Myocyte (in vitro differentiated cells): ENCODE measurements at regions not wholly inside any gene's neighbourhood (a gene's known extent, or its start where the extent isn't known, plus 50 kb on each side); places are given as distances from the start of the nearest gene placed in this dataset.

Source experiments
- DNase-seq: peaks from one replicate; pipeline ENCODE4 v3.0.0-alpha.2; 2012; ENCODE audit warnings: low read depth

GRCh38 chr13:83613524-83613923 lies 268.8 kb downstream of the SLITRK1 start:
- DNase-seq: no peak

DNA sequence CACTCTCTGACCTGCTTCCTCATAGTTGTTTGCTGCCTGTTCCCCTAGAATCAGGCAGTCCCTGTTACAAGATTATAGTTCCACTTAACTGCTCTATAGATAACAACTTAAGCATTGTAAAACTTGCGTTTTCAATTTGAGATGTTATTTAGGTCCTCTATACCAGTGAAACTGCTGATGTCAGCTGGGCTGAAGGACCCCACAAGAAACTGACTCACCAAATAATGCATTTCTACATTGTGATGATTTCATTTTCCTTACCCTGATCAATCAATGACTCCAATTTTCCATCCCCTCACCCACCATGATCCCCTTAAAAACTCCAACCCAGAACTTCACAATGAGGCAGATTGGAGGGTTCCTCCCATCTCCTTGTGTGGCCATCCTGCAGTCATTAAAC lies 280.7 kb downstream of the SLITRK1 start:
- no peak for DNase-seq

DNA sequence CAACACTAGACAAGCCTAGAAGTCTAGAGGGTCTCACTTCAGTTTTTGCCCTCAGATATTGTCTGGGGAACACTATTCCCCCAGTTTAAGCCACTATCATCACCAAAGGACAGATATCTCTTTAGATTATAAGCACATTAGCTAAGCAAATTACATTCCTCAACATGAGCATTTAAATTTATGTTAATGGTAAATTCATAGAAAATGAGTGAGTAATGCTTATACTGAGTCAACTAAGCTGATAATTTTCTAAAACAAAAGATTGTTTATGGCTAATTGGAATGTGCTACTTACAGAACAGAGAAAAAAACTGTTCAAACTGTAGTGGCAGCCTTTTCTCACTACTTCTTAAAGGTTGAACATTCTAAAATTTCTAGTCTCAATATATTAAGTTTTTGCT lies 290.2 kb downstream of the SLITRK1 start:
- no peak for DNase-seq

- no peak for DNase-seq
Observed at GRCh38 chr13:83589814-83590213, 292.5 kb downstream of the SLITRK1 start.

GRCh38 chr13:83577183-83577582 lies 305.1 kb downstream of the SLITRK1 start:
- DNase-seq: no peak

- DNase-seq: no peak
Observed at GRCh38 chr13:83568019-83568418, 314.3 kb downstream of the SLITRK1 start.

GRCh38 chr13:83563499-83563898 lies 318.8 kb downstream of the SLITRK1 start:
- DNase-seq: no peak

- no peak for DNase-seq
Observed at GRCh38 chr13:83557845-83558244, 324.4 kb downstream of the SLITRK1 start.

DNA sequence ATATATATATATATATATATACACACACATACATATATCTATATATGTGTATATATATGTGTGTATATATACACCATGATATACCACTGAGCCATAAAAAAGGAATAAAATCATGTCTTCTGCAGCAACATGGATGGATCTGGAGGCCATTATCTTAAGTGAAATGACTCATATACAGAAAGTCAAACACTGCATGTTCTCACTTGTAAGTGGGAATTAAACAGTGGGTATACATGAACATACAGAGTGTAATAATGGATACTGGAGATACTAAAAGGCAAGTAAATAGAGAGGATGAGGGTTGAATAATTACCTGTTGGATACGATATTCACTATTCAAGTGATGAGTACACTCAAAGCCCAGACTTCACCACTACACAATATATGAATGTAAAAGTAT lies 332.6 kb downstream of the SLITRK1 start:
- DNase-seq: no peak

GRCh38 chr13:83547043-83547442 lies 335.2 kb downstream of the SLITRK1 start:
- DNase-seq: no peak

DNA sequence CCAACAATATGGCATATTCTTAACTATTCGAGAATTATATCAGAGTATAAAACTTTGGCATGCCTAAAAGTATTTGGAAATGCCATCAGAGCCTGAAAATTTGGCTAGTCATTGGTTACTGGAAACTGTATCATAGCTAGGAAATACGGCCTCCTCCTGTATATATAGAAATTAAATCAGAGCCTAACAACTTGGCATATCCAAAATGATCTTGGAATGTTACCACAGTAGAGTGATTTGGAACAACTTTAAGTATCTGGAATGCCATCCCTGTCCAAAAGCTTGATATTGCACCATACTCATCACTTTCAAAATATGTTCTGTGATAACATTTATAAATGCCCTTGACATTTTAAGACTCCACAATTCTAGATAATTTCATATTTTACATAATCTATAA lies 335.8 kb downstream of the SLITRK1 start:
- no peak for DNase-seq

GRCh38 chr13:83538636-83539035 lies 343.6 kb downstream of the SLITRK1 start:
- no peak for DNase-seq

GRCh38 chr13:83536941-83537340 lies 345.3 kb downstream of the SLITRK1 start:
- no peak for DNase-seq

GRCh38 chr13:83536153-83536552 lies 346.1 kb downstream of the SLITRK1 start:
- no peak for DNase-seq

DNA sequence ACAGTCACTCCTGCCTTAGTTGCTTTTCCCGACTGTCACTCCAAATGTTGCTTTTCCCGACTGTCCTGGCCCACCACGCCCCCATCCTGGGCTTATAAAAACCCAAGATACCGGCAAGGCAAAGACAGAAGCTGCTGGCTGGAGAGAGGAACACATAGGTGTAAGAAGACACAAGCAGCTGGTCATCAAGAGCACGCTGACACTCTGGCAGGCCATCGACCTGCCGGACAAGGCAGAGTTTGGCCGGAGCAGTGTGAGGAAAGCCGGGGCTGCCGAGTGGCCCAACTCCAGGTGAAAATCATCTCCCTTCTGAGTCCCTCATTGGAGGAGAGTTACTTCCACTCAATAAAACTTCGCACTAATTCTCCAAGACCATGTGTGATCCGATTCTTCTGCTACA lies 349.5 kb downstream of the SLITRK1 start:
- DNase-seq: no peak

DNA sequence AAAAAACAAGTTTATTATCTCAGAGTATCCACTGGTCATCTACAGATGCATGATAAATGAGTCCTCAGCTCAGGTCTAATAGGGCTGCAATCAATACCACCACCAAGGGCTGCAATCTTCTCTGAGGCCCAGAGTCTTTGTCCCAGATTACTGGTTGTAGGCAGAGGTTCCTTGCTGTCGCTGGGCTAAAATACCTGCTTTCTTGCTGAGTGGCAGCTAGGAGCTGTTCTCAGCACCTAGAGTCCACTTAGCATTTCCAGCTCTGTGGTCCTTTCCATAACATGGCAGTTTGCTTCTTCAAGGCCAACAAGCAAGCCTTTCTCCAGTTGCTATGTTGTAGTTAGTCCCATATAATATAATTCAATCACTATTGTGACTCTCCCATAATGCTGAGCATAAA lies 351.3 kb downstream of the SLITRK1 start:
- DNase-seq: no peak

- no peak for DNase-seq
Observed at GRCh38 chr13:83516781-83517180, 365.5 kb downstream of the SLITRK1 start.

DNA sequence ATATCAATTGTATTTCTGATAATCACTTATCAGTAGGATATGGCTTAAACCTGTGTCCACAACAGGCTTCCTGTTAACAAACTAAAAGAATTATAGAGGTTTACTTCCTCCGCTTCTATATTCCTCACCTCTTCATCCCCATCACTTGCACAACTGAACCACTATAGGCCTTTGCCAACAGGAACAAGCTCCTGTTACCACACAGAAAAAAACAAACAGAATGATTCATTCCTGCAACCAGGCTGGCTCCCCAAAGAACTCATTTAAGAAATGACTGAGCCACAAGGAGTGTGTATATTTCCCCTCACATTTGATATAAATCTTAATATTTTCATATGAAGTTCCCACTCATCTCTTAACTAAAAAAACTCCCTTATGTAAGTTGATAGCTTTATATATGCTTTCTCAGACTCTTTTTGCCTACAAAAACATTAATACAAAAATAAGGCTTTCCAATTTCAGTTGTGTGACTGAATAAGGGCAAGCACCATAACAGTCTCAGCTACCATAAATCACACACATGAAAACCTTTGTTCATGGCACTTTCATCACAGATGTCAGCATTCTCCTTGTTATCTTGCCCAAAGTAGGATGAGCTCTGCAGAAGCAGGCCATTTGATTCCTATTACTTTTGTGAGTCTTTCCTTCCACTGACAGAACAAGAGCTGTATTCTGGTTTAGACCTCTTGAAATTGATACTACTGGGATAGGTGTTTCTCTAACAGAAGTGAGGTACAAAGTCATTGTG lies 366.8 kb downstream of the SLITRK1 start:
- DNase-seq: peak; percentile 48

DNA sequence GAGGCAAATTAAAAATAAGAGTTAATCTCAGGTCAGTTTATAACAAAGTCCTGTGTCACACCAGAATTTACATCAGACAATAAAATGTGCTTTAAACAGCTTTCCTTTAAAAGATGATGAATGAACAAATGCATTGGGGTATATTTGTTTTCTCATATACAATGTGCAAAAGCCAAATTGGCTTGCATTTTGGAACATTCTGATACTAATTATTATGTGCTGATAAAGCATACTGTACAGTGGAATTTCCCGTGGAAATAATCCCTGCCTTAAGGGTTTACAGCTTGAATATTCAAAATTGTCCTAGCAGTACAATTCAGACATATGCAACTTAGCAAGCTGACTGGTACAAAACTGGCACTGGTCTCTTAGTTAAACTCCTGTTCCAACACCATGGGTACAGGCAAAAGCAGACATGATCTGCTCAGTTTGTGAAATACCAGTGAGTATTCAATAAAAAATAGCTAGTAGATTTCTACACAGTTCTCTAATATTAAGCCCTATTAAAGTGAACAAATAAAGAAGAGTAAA lies 373.4 kb downstream of the SLITRK1 start:
- no peak for DNase-seq

GRCh38 chr13:83503424-83503823 lies 378.9 kb downstream of the SLITRK1 start:
- peak; percentile 68 for DNase-seq

DNA sequence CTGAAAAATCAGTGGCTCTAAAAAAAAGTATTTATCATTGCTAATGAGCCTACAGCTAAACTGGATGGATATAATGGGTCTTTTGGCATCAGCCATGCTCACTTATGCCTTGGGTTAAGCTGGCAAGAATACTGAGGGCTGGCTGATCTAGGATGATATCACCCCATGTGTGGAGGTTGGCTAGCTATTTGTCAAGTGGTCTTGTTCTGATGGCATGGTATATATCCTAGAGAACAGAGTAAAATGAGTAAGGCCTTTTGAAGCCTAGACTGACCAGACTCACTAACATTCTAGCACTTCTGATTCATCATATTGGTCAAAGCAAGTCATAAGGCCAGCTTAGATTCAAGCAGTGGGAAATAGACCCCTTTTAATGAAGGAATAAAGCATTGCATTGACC lies 383.0 kb downstream of the SLITRK1 start:
- DNase-seq: no peak

- peak; percentile 60 for DNase-seq
Observed at GRCh38 chr13:83498481-83499190, 383.6 kb downstream of the SLITRK1 start.

- DNase-seq: no peak
Observed at GRCh38 chr13:83498045-83498444, 384.2 kb downstream of the SLITRK1 start.
